RWPE1 (cell line): ENCODE measurements at regions not wholly inside any gene's neighbourhood (a gene's known extent, or its start where the extent isn't known, plus 50 kb on each side); places are given as distances from the start of the nearest gene placed in this dataset.

Experiments used
- CTCF ChIA-PET: fragments of 350-600 bp; sonication (Branson Sonifier 250); formaldehyde crosslinking; extraction: SDS; loops from one replicate; lab custom pipeline; 2021; lab: Yijun Ruan, JAX
- POLR2A ChIA-PET: fragments of 400-600 bp; formaldehyde crosslinking; extraction: SDS; loops from one replicate; lab custom pipeline; 2020; ENCODE audit warnings: antibody characterized with exemption; ENCODE audit not compliant: low non-redundant PET; lab: Yijun Ruan, JAX
- DNase-seq: peaks from one replicate; pipeline ENCODE4 v3.0.0; 2012; ENCODE audit warnings: low spot score
- H3K27ac ChIP-seq: fragments of 450-650 bp; 2 replicates; pipeline ENCODE4 v1.5.1; 2017
- CTCF ChIP-seq: fragments of 450-650 bp; conservative IDR thresholded peaks from 2 replicates; pipeline ENCODE4 v1.5.1; 2017; ENCODE audit warnings: low read depth, mild to moderate bottlenecking

GRCh38 chr4:106607558-106607957 is 239.0 kb upstream of the GIMD1 start:
- ChIA-PET POLR2A (no interaction called here), CTCF (no interaction called here)
- no peak overlapping the region for H3K27ac ChIP-seq
- no peak for TF ChIP-seq CTCF
- no peak for DNase-seq

DNA sequence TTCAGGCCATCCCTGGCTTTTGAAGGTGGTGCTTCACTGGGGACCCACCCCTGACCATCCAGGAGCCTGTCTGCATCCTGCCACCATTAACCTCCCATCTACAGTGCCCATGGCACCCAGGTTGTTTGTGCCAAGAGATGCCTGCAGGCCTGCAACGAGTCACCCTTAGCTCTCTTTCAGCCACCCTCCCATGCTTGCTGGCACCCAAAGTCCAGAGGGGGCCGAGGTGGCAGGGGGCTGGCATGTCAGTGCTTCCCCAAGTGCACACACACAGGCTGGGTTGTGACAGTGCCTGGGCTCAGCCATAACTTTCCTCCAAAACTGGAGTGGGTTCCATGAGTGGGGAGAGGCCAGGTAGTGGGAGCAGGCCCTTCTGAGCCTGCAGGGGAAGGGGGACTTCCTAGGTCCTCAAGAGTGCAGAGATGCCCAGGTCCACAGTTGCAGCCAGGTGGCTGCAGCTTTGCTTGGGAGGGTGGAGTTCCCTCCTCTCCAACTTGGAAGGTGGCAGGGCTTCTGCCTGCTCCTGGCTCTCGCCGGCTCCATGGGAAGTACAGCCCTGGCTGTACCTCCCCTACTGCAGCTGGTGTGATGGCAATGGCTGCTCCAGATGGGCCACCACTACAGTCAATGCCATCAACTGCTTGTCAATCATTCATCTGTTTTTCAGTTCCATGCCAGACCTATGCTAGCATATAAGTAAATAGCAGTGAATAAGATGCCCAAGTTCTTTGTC is 235.9 kb upstream of the GIMD1 start:
- ChIA-PET POLR2A (no interaction called here), CTCF (interaction anchor here (0.8 kb wide), 1 partner anchor 219 kb away, joined by 4 read pairs; no protein-coding TSS in a partner anchor)
- TF ChIP-seq CTCF, result no peak
- DNase-seq, result no peak
- no peak overlapping the region for H3K27ac ChIP-seq

GRCh38 chr4:106603471-106603870 is 234.9 kb upstream of the GIMD1 start:
- TF ChIP-seq CTCF, result no peak
- ChIA-PET CTCF (interaction anchor here (0.6 kb wide), 1 partner anchor 608 kb away, joined by 3 read pairs; no protein-coding TSS in a partner anchor), POLR2A (no interaction called here)
- DNase-seq, result no peak
- H3K27ac ChIP-seq, result no peak overlapping the region

GRCh38 chr4:106602711-106603110 is 234.1 kb upstream of the GIMD1 start:
- H3K27ac ChIP-seq, result no peak overlapping the region
- DNase-seq, result no peak
- no peak for TF ChIP-seq CTCF
- POLR2A ChIA-PET, result no interaction called here
- CTCF ChIA-PET, result no interaction called here

GRCh38 chr4:106601519-106601918 is 232.9 kb upstream of the GIMD1 start:
- TF ChIP-seq CTCF, result no peak
- CTCF ChIA-PET, result no interaction called here
- no peak for DNase-seq
- no peak overlapping the region for H3K27ac ChIP-seq
- POLR2A ChIA-PET, result no interaction called here

GRCh38 chr4:106595906-106596305 is 227.3 kb upstream of the GIMD1 start:
- CTCF ChIA-PET, result no interaction called here
- POLR2A ChIA-PET, result no interaction called here
- TF ChIP-seq CTCF, result no peak
- DNase-seq, result no peak
- H3K27ac ChIP-seq, result no peak overlapping the region
